GM12874 (cell line): ENCODE measurements at regions not wholly inside any gene's neighbourhood (a gene's known extent, or its start where the extent isn't known, plus 50 kb on each side); places are given as distances from the start of the nearest gene placed in this dataset.

ENCODE experiments used
- CTCF ChIP-seq: IDR thresholded peaks from 2 replicates; pipeline ENCODE4 v1.5.1; 2011; ENCODE audit warnings: low read depth, mild to moderate bottlenecking, control low read depth, low read length, moderate library complexity; ENCODE audit not compliant: insufficient read depth

- no peak for TF ChIP-seq CTCF
Measured at GRCh38 chr3:82610236-82610635, 848.8 kb upstream of the GBE1 start.

GRCh38 chr3:82607391-82607790 is 845.9 kb upstream of the GBE1 start:
- no peak for TF ChIP-seq CTCF

GRCh38 chr3:82596805-82597204 is 835.4 kb upstream of the GBE1 start:
- no peak for TF ChIP-seq CTCF

- no peak for TF ChIP-seq CTCF
Measured at GRCh38 chr3:82595530-82595929, 834.1 kb upstream of the GBE1 start.

- TF ChIP-seq CTCF: no peak
Measured at GRCh38 chr3:82587174-82587573, 825.7 kb upstream of the GBE1 start.

- no peak for TF ChIP-seq CTCF
Measured at GRCh38 chr3:82586414-82586813, 825.0 kb upstream of the GBE1 start.

- TF ChIP-seq CTCF: no peak
Measured at GRCh38 chr3:82581350-82581749, 819.9 kb upstream of the GBE1 start.

- no peak for TF ChIP-seq CTCF
Measured at GRCh38 chr3:82572721-82573120, 811.3 kb upstream of the GBE1 start.
